ENCODE measurements at regions not wholly inside any gene's neighbourhood (a gene's known extent, or its start where the extent isn't known, plus 50 kb on each side); places are given as distances from the start of the nearest gene placed in this dataset.
A peak's percentile ranks its signal among the peaks of the same experiment; 100 is the strongest.

GRCh38 chr11:119793335-119793984 is 64.5 kb upstream of the NECTIN1 start:
- peak; percentile 13 for DNase-seq (ENCODE audit: low read depth)

GRCh38 chr11:119791701-119792151 is 62.7 kb upstream of the NECTIN1 start:
- no peak for DNase-seq (ENCODE audit: low read depth)

GRCh38 chr11:119791047-119791446 is 62.0 kb upstream of the NECTIN1 start:
- no peak for DNase-seq (ENCODE audit: low read depth)

GRCh38 chr11:119790476-119790875 is 61.5 kb upstream of the NECTIN1 start:
- no peak for DNase-seq (ENCODE audit: low read depth)

GRCh38 chr11:119789766-119790407 is 60.9 kb upstream of the NECTIN1 start:
- DNase-seq (ENCODE audit: low read depth), result no peak

- no peak for DNase-seq (ENCODE audit: low read depth)
Observed at GRCh38 chr11:119788911-119789560, 60.0 kb upstream of the NECTIN1 start.

GRCh38 chr11:119788096-119788883 is 59.3 kb upstream of the NECTIN1 start:
- no peak for DNase-seq (ENCODE audit: low read depth)

GRCh38 chr11:119787074-119787461 is 58.1 kb upstream of the NECTIN1 start:
- DNase-seq (ENCODE audit: low read depth), result no peak

- no peak for DNase-seq (ENCODE audit: low read depth)
Observed at GRCh38 chr11:119786431-119787073, 57.6 kb upstream of the NECTIN1 start.

GRCh38 chr11:119785131-119785530 is 56.1 kb upstream of the NECTIN1 start:
- no peak for DNase-seq (ENCODE audit: low read depth)

GRCh38 chr11:119784421-119784820 is 55.4 kb upstream of the NECTIN1 start:
- no peak for DNase-seq (ENCODE audit: low read depth)

- DNase-seq (ENCODE audit: low read depth), result no peak
Observed at GRCh38 chr11:119783466-119784400, 54.7 kb upstream of the NECTIN1 start.

- DNase-seq (ENCODE audit: low read depth), result no peak
Observed at GRCh38 chr11:119782739-119783072, 53.7 kb upstream of the NECTIN1 start.

- no peak for DNase-seq (ENCODE audit: low read depth)
Observed at GRCh38 chr11:119782006-119782738, 53.2 kb upstream of the NECTIN1 start.

GRCh38 chr11:119780222-119780953 is 51.4 kb upstream of the NECTIN1 start:
- DNase-seq (ENCODE audit: low read depth), result no peak

GRCh38 chr11:119779195-119780071 is 50.4 kb upstream of the NECTIN1 start:
- no peak for DNase-seq (ENCODE audit: low read depth)

Measured in fibroblast of gingiva (primary cell).